H9 (cell line): ENCODE measurements at regions not wholly inside any gene's neighbourhood (a gene's known extent, or its start where the extent isn't known, plus 50 kb on each side); places are given as distances from the start of the nearest gene placed in this dataset.

Experiments used
- DNase-seq: peaks from one replicate; pipeline ENCODE4 v3.0.0-alpha.2; 2017
- H2AFZ ChIP-seq: one replicate; pipeline ENCODE4 v1.6.1; 2013; ENCODE audit warnings: mild to moderate bottlenecking, low read length, control low read depth, moderate library complexity
- H2AK5ac ChIP-seq: 2 replicates; pipeline ENCODE4 v1.6.1; 2013; ENCODE audit warnings: low read length, control low read depth, mixed read lengths; ENCODE audit not compliant: insufficient read length
- H2BK120ac ChIP-seq: one replicate; pipeline ENCODE4 v1.6.1; 2013; ENCODE audit warnings: low read depth, mild to moderate bottlenecking, low read length, control low read depth, inconsistent platforms; ENCODE audit not compliant: poor library complexity, severe bottlenecking
- H2BK12ac ChIP-seq: 2 replicates; pipeline ENCODE4 v1.6.1; 2013; ENCODE audit warnings: low read length, control low read depth, mixed read lengths, low read depth; ENCODE audit not compliant: insufficient read length
- H2BK15ac ChIP-seq: 2 replicates; pipeline ENCODE4 v1.6.1; 2013; ENCODE audit warnings: low read depth, low read length, control low read depth
- H2BK20ac ChIP-seq: one replicate; pipeline ENCODE4 v1.6.1; 2013; ENCODE audit warnings: low read depth, mild to moderate bottlenecking, low read length, control low read depth, inconsistent platforms; ENCODE audit not compliant: poor library complexity, severe bottlenecking
- H2BK5ac ChIP-seq: 2 replicates; pipeline ENCODE4 v1.6.1; 2013; ENCODE audit warnings: low read length, control low read depth, mixed read lengths; ENCODE audit not compliant: insufficient read length
- H3K14ac ChIP-seq: 2 replicates; pipeline ENCODE4 v1.6.1; 2013; ENCODE audit warnings: low read length, control low read depth; ENCODE audit not compliant: insufficient read depth
- H3K18ac ChIP-seq: 2 replicates; pipeline ENCODE4 v1.6.1; 2013; ENCODE audit warnings: low read depth, mild to moderate bottlenecking, mixed read lengths, low read length, control low read depth; ENCODE audit not compliant: insufficient read length
- H3K23ac ChIP-seq: 2 replicates; pipeline ENCODE4 v1.6.1; 2013; ENCODE audit warnings: low read length, control low read depth, mixed read lengths, low read depth; ENCODE audit not compliant: insufficient read length
- H3K23me2 ChIP-seq: 2 replicates; pipeline ENCODE4 v1.6.1; 2013; ENCODE audit warnings: low read depth, mild to moderate bottlenecking, mixed read lengths, low read length, control low read depth; ENCODE audit not compliant: insufficient read length, poor library complexity, severe bottlenecking
- H3K27ac ChIP-seq: 2 replicates; pipeline ENCODE4 v1.5.1; 2013; ENCODE audit warnings: low read length, control low read depth, mixed read lengths, low read depth; ENCODE audit not compliant: insufficient read length
- H3K27me3 ChIP-seq: 2 replicates; pipeline ENCODE4 v1.6.1; 2013; ENCODE audit warnings: low read length, control low read depth, inconsistent platforms; ENCODE audit not compliant: insufficient read depth
- H3K4ac ChIP-seq: 2 replicates; pipeline ENCODE4 v1.6.1; 2013; ENCODE audit warnings: low read depth, mild to moderate bottlenecking, control low read depth, inconsistent platforms, low read length, moderate library complexity
- H3K4me1 ChIP-seq: 2 replicates; pipeline ENCODE4 v1.6.1; 2013; ENCODE audit warnings: low read length, control low read depth, inconsistent platforms; ENCODE audit not compliant: insufficient read depth
- H3K4me2 ChIP-seq: 2 replicates; pipeline ENCODE4 v1.6.1; 2013; ENCODE audit warnings: low read length, control low read depth, mixed read lengths; ENCODE audit not compliant: insufficient read length, insufficient read depth
- H3K56ac ChIP-seq: 2 replicates; pipeline ENCODE4 v1.6.1; 2013; ENCODE audit warnings: low read depth, mild to moderate bottlenecking, mixed read lengths, low read length, control low read depth; ENCODE audit not compliant: insufficient read length
- H3K79me1 ChIP-seq: 2 replicates; pipeline ENCODE4 v1.6.1; 2013; ENCODE audit warnings: low read depth, mild to moderate bottlenecking, moderate library complexity, low read length, control low read depth, inconsistent platforms; ENCODE audit not compliant: insufficient read depth, poor library complexity, severe bottlenecking
- H3K79me2 ChIP-seq: 2 replicates; pipeline ENCODE4 v1.6.1; 2013; ENCODE audit warnings: low read length, control low read depth, inconsistent platforms; ENCODE audit not compliant: insufficient read depth
- H3K9ac ChIP-seq: 2 replicates; pipeline ENCODE4 v1.6.1; 2013; ENCODE audit warnings: low read length, control low read depth, mixed read lengths; ENCODE audit not compliant: insufficient read length; ENCODE audit errors: extremely low read depth
- H3K9me3 ChIP-seq: one replicate; pipeline ENCODE4 v1.6.1; 2013; ENCODE audit warnings: low read depth, low read length, inconsistent platforms; ENCODE audit not compliant: control insufficient read depth
- H3T11ph ChIP-seq: one replicate; pipeline ENCODE4 v1.6.1; 2013; ENCODE audit warnings: mild to moderate bottlenecking, low read length, control low read depth, inconsistent platforms
- H4K20me1 ChIP-seq: one replicate; pipeline ENCODE4 v1.6.1; 2013; ENCODE audit not compliant: control insufficient read depth, insufficient read length, insufficient read depth
- H4K5ac ChIP-seq: 2 replicates; pipeline ENCODE4 v1.6.1; 2013; ENCODE audit warnings: low read depth, mild to moderate bottlenecking, mixed read lengths, low read length, control low read depth; ENCODE audit not compliant: insufficient read length
- H4K8ac ChIP-seq: replicated peaks from 2 replicates; pipeline ENCODE4 v1.6.1; 2013; ENCODE audit warnings: low read length, control low read depth, mixed read lengths, low read depth; ENCODE audit not compliant: insufficient read length
- H4K91ac ChIP-seq: 2 replicates; pipeline ENCODE4 v1.6.1; 2013; ENCODE audit warnings: low read depth, mild to moderate bottlenecking, moderate library complexity, mixed read lengths, low read length, control low read depth; ENCODE audit not compliant: insufficient read length
- H3K27ac Mint-ChIP-seq, 3 experiments: 2 replicates in 2 of 3; 3 replicates in 1 of 3; pipeline ENCODE4 v1.8.0; 2020 to 2021; ENCODE audit warnings: mixed read lengths in 3 of 3, mild to moderate bottlenecking in 1 of 3, moderate library complexity in 1 of 3
- H3K27me3 Mint-ChIP-seq: 2 replicates; pipeline ENCODE4 v1.8.0; 2021; ENCODE audit warnings: low read depth, mild to moderate bottlenecking, moderate library complexity, mixed read lengths
- H3K36me3 Mint-ChIP-seq, 3 experiments: 2 replicates in 2 of 3; 3 replicates in 1 of 3; pipeline ENCODE4 v1.8.0; 2020 to 2021; ENCODE audit warnings: low read depth in 3 of 3, mixed read lengths in 3 of 3; ENCODE audit not compliant: insufficient read depth in 1 of 3
- H3K4me1 Mint-ChIP-seq, 2 experiments: 2 replicates each; pipeline ENCODE4 v1.8.0; 2020; ENCODE audit warnings: mixed read lengths in 2 of 2
- H3K4me3 Mint-ChIP-seq, 2 experiments: 2 replicates in 1 of 2; 3 replicates in 1 of 2; pipeline ENCODE4 v1.8.0; 2020 to 2021; ENCODE audit warnings: mild to moderate bottlenecking in 2 of 2, mixed read lengths in 2 of 2, moderate library complexity in 1 of 2
- H3K9me3 Mint-ChIP-seq, 2 experiments: 2 replicates in 1 of 2; 3 replicates in 1 of 2; pipeline ENCODE4 v1.8.0; 2020; ENCODE audit warnings: mild to moderate bottlenecking in 2 of 2, mixed read lengths in 2 of 2, moderate library complexity in 1 of 2
- CTCF ChIP-seq: fragments of 200-600 bp; sonication (generic); conservative IDR thresholded peaks from 3 replicates; pipeline ENCODE4 v1.8.0; 2021; ENCODE audit warnings: antibody characterized with exemption, mild to moderate bottlenecking
- WGBS: extraction: QIAGEN DNeasy Blood & Tissue Kit; methylation state at CpG from one replicate; pipeline ENCODE4 v1.1.7; 2013; ENCODE audit warnings: missing lambda C conversion rate, low lambda C conversion rate, mixed read lengths; ENCODE audit not compliant: insufficient read length; ENCODE audit errors: extremely low coverage; 5-methylcytosine and 5-hydroxymethylcytosine counted together

- Histone ChIP-seq H3K9me3 (no peaks in the 10 kb centered on the region), H2BK12ac (no peak overlapping the region), H4K91ac (no peak overlapping the region), H3K79me2 (no peaks in the 10 kb centered on the region), H2AFZ (no peak overlapping the region), H4K8ac (no peak overlapping the region), H3K4ac (no peak overlapping the region), H3T11ph (no peak overlapping the region), H2AK5ac (no peak overlapping the region), H3K23ac (no peak overlapping the region), H4K20me1 (no peaks in the 10 kb centered on the region), H3K79me1 (no peaks in the 10 kb centered on the region), H3K18ac (no peak overlapping the region), H3K23me2 (no peaks in the 10 kb centered on the region), H3K9ac (no peak overlapping the region), H3K56ac (no peak overlapping the region), H3K27ac (no peak overlapping the region), H4K5ac (no peak overlapping the region), H2BK15ac (no peak overlapping the region), H3K14ac (no peak overlapping the region), H2BK20ac (no peak overlapping the region), H3K4me2 (no peak overlapping the region), H3K27me3 (no peaks in the 10 kb centered on the region), H2BK120ac (no peak overlapping the region), H2BK5ac (no peak overlapping the region), H3K4me1 (no peaks in the 10 kb centered on the region)
- no peak overlapping the region for H3K27ac Mint-ChIP-seq
- DNase-seq, result no peak
- no peaks in the 10 kb centered on the region for H3K4me1 Mint-ChIP-seq
- H3K4me3 Mint-ChIP-seq, result no peak overlapping the region
- no peaks in the 10 kb centered on the region for H3K27me3 Mint-ChIP-seq
- no peaks in the 10 kb centered on the region for H3K36me3 Mint-ChIP-seq
- no CpG with 5 or more reads among the region's 1 CpG for WGBS
- no peaks in the 10 kb centered on the region for H3K9me3 Mint-ChIP-seq
- no peak for TF ChIP-seq CTCF
These were observed 356.5 kb upstream of the PTBP2 start for GRCh38 chr1:96365076-96365475.
